CD4-positive, alpha-beta T cell (primary cell): ENCODE measurements at regions not wholly inside any gene's neighbourhood (a gene's known extent, or its start where the extent isn't known, plus 50 kb on each side); places are given as distances from the start of the nearest gene placed in this dataset.

Experiments used
- ATAC-seq: fragments of 200-7000 bp; cut with Tn5 transposase; one replicate; pipeline ENCODE4 v1.10.0; 2022; ENCODE audit warnings: mild to moderate bottlenecking; ENCODE audit not compliant: poor library complexity
- CTCF ChIA-PET: fragments of 350-600 bp; sonication (Branson Sonifier 250); formaldehyde crosslinking; loops from one replicate; lab custom pipeline; 2021; ENCODE audit warnings: antibody characterized with exemption, inconsistent platforms; lab: Charles Lee
- POLR2A ChIA-PET: fragments of 350-600 bp; sonication (Branson Sonifier 250); formaldehyde crosslinking; loops from one replicate; lab custom pipeline; 2021; ENCODE audit warnings: antibody characterized with exemption, inconsistent platforms; lab: Charles Lee
- DNase-seq, 14 experiments: peaks; one replicate each; pipeline ENCODE4 v3.0.0-alpha.2; 2013 to 2020; ENCODE audit warnings: mixed read lengths in 2 of 14
- H3K27ac ChIP-seq, 2 donors: one replicate each; pipeline versions ENCODE4 v1.5.1 to v1.7.0; 2013; ENCODE audit warnings: low read length in 2 of 2, low read depth in 1 of 2, mild to moderate bottlenecking in 1 of 2
- H3K27me3 ChIP-seq, 2 experiments: 1 replicate in 1 of 2; 2 replicates in 1 of 2; pipeline versions ENCODE4 v1.6.1 to v1.7.0; 2013; ENCODE audit warnings: low read length in 2 of 2, control low read depth in 1 of 2, mild to moderate bottlenecking in 1 of 2, moderate library complexity in 1 of 2; ENCODE audit not compliant: insufficient read depth in 2 of 2, control insufficient read depth in 1 of 2
- H3K36me3 ChIP-seq: one replicate; pipeline ENCODE4 v1.6.1; 2013; ENCODE audit warnings: low read length, control low read depth; ENCODE audit not compliant: insufficient read depth
- H3K4me1 ChIP-seq: one replicate; pipeline ENCODE4 v1.6.1; 2013; ENCODE audit warnings: low read length, control low read depth; ENCODE audit not compliant: insufficient read depth
- H3K4me3 ChIP-seq: one replicate; pipeline ENCODE4 v1.5.1; 2013; ENCODE audit warnings: mild to moderate bottlenecking, low read length, moderate library complexity
- H3K9me3 ChIP-seq, 2 experiments: 1 replicate in 1 of 2; 2 replicates in 1 of 2; pipeline versions ENCODE4 v1.6.1 to v1.7.0; 2013; ENCODE audit warnings: low read length in 2 of 2, mild to moderate bottlenecking in 2 of 2, control low read depth in 1 of 2, moderate library complexity in 1 of 2; ENCODE audit not compliant: control insufficient read depth in 1 of 2, insufficient read depth in 1 of 2
- H3K27ac Mint-ChIP-seq: one replicate; pipeline ENCODE4 v1.8.0; 2020; ENCODE audit warnings: mixed read lengths
- H3K27me3 Mint-ChIP-seq: one replicate; pipeline ENCODE4 v1.8.0; 2021; ENCODE audit warnings: mixed read lengths
- H3K36me3 Mint-ChIP-seq: one replicate; pipeline ENCODE4 v1.8.0; 2021; ENCODE audit warnings: low read depth, mixed read lengths
- H3K4me1 Mint-ChIP-seq: one replicate; pipeline ENCODE4 v1.8.0; 2021; ENCODE audit warnings: low read depth, mixed read lengths
- H3K4me3 Mint-ChIP-seq: one replicate; pipeline ENCODE4 v1.8.0; 2020; ENCODE audit warnings: mild to moderate bottlenecking, mixed read lengths
- H3K9me3 Mint-ChIP-seq: one replicate; pipeline ENCODE4 v1.8.0; 2020; ENCODE audit warnings: mixed read lengths
- CTCF ChIP-seq: fragments of 200-600 bp; IDR thresholded peaks from one replicate; pipeline ENCODE4 v1.8.0; 2022; ENCODE audit warnings: antibody characterized with exemption, mild to moderate bottlenecking
- intact Hi-C, 2 experiments: fragments of 100-400 bp; cut with DNase I in 1 of 2; cut with micrococcal nuclease in 1 of 2; formaldehyde crosslinking; loops; one replicate each; pipeline versions ENCODE4 v1.15.1 to v1.9.0; 2023 to 2025; cut with DNase I, micrococcal nuclease

- peaks cover 5% of the 10 kb centered on the region for H3K27me3 Mint-ChIP-seq
- CTCF ChIA-PET: no interaction called here
- POLR2A ChIA-PET: interaction anchor here (1.0 kb wide), 1 partner anchor 151 kb away, joined by 4 read pairs; no protein-coding TSS in a partner anchor
Observed at GRCh38 chr1:110770832-110771231, 96.1 kb upstream of the KCNA3 start.

GRCh38 chr1:110768605-110769004 is 93.9 kb upstream of the KCNA3 start:
- DNase-seq (no peak), ATAC-seq (no peak)
- intact Hi-C loops: loop anchor here (5.0 to 10.0 kb wide), 2 partner anchors 211 to 244 kb away; no protein-coding TSS in a partner anchor
- Mint-ChIP-seq H3K9me3 (no peaks in the 10 kb centered on the region), H3K27ac (no peak overlapping the region), H3K27me3 (peaks cover 5% of the 10 kb centered on the region), H3K4me1 (peaks cover 5% of the 10 kb centered on the region), H3K4me3 (no peak overlapping the region), H3K36me3 (no peaks in the 10 kb centered on the region)
- ChIA-PET POLR2A (interaction anchor here (5.5 kb wide), 1 partner anchor 149 kb away, joined by 59 read pairs; no protein-coding TSS in a partner anchor), CTCF (interaction anchor here (5.2 kb wide), 1 partner anchor 16 kb away, joined by 43 read pairs; no protein-coding TSS in a partner anchor)
- Histone ChIP-seq H3K36me3 (no peaks in the 10 kb centered on the region), H3K27ac (no peak overlapping the region), H3K27me3 (no peaks in the 10 kb centered on the region), H3K4me3 (no peak overlapping the region), H3K4me1 (peaks cover 4% of the 10 kb centered on the region), H3K9me3 (no peaks in the 10 kb centered on the region)
- no peak for TF ChIP-seq CTCF

More at GRCh38 chr1:110770832-110771231, 96.1 kb upstream of the KCNA3 start:
- no peak for TF ChIP-seq CTCF
- DNase-seq: no peak
- Histone ChIP-seq H3K27ac (no peak overlapping the region), H3K4me3 (no peak overlapping the region), H3K4me1 (peaks cover 1% of the 10 kb centered on the region), H3K27me3 (no peaks in the 10 kb centered on the region), H3K36me3 (no peaks in the 10 kb centered on the region), H3K9me3 (no peaks in the 10 kb centered on the region)
- H3K36me3 Mint-ChIP-seq: no peaks in the 10 kb centered on the region
- no peak overlapping the region for H3K27ac Mint-ChIP-seq
- H3K4me3 Mint-ChIP-seq: no peak overlapping the region
- ATAC-seq: no peak
- no peaks in the 10 kb centered on the region for H3K9me3 Mint-ChIP-seq
- peaks cover 3% of the 10 kb centered on the region for H3K4me1 Mint-ChIP-seq
- intact Hi-C loops: no loop called here

DNA sequence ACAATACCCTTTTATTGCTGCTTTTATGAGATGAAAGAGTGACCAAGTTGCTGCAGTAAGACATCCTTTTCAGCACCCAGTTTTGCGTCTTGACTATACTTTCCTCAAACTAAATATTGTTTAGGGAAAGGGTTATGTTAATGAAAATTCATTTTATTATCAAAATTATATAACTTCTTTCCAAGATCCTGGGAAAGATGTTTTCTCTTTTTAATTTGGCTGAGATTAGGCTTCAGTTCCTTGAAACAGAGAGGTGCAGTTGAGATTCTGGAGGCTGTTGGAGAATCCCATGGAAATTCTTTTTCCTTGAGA is 91.6 kb upstream of the KCNA3 start:
- Histone ChIP-seq H3K9me3 (no peaks in the 10 kb centered on the region), H3K27ac (no peak overlapping the region), H3K27me3 (no peaks in the 10 kb centered on the region), H3K4me1 (peaks cover 4% of the 10 kb centered on the region), H3K4me3 (no peak overlapping the region), H3K36me3 (no peaks in the 10 kb centered on the region)
- Mint-ChIP-seq H3K27me3 (peaks cover 5% of the 10 kb centered on the region), H3K27ac (no peak overlapping the region), H3K36me3 (no peaks in the 10 kb centered on the region), H3K9me3 (no peaks in the 10 kb centered on the region), H3K4me1 (peaks cover 5% of the 10 kb centered on the region), H3K4me3 (no peak overlapping the region)
- CTCF ChIA-PET: interaction anchor here (0.6 to 5.2 kb wide), 33 partner anchors 10 to 428 kb away, joined by 3 to 102 read pairs (median 5); partner anchors contain the start of genes KCNA2 and KCNA3
- DNase-seq: no peak
- ATAC-seq: no peak
- TF ChIP-seq CTCF: peak; percentile 30
- intact Hi-C loops: loop anchor here (1.0 to 10.0 kb wide), 8 partner anchors 15 to 242 kb away; no protein-coding TSS in a partner anchor
- POLR2A ChIA-PET: interaction anchor here (0.6 to 5.5 kb wide), 12 partner anchors 14 to 147 kb away, joined by 3 to 59 read pairs (median 4); no protein-coding TSS in a partner anchor
